HG03103 (cell line): ENCODE measurements at regions not wholly inside any gene's neighbourhood (a gene's known extent, or its start where the extent isn't known, plus 50 kb on each side); places are given as distances from the start of the nearest gene placed in this dataset.

Source experiments
- ATAC-seq: cut with Tn5 transposase; IDR thresholded peaks from one replicate; pipeline ENCODE4 v1.9.1; 2021; ENCODE audit warnings: low read depth; ENCODE audit not compliant: unreplicated experiment

DNA sequence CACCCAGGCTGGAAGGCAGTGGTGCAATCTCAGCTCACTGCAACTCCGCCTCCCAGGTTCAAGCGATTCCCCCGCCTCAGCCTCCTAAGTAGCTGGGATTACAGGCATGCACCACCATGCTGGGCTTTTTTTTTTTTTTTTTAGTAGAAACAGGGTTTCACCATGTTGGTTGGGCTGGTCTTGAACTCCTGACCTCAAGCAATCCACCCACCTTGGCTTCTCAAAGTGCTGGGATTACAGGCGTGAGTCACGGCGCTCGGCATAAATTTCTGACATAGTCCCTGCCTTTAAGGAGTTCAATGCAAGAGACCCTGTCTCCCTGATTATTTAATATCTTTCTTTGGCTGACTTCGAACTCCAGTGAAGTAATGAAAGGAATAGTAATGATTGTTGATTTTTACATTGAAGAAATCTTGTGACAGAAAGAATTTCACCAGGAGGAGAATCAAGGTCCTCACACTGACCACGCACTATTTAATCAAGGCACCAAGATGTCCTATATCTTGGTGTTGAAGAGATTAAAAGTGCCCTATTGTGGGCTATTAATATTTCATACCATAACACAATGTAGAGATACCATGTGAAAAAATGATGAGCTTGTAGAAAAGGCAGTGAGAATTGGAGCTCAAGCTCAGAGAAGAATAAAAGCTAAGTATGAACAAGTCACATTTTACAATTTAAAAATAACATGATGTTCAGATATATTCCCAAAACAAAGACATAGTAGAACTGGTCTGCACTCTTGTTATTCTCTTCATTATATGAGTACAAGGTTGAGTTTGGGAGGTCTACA, 71.6 kb upstream of the BLID start:
- ATAC-seq = no peak

DNA sequence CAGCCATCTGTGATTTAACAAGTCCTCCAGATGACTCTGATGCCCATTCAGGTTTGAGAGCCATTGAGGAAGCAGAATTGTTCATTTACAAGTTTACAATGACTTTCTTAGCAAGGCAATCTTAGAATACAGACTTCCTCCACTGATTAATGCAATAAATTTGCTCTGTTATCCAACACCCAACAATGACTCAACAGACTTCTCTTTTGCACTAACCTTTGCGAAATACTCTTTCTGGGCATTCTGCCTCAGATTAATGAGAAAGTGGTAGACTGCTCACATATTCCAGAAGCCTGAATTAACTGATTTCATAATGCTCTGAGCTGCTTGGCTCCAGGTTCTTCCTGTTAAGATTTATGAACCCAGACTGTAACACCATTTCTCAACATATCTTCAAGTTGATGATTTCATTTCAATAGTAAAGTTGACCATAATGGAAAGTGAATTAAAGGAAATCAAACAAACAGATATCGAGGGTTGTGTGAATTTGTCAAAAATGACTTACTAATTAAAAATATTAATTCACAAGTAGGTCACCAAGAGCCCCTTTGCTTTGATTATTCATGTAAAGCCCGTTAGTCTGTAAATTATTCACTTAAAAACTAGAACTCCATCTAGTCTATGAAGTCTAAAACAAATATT, 70.5 kb upstream of the BLID start:
- ATAC-seq = no peak

DNA sequence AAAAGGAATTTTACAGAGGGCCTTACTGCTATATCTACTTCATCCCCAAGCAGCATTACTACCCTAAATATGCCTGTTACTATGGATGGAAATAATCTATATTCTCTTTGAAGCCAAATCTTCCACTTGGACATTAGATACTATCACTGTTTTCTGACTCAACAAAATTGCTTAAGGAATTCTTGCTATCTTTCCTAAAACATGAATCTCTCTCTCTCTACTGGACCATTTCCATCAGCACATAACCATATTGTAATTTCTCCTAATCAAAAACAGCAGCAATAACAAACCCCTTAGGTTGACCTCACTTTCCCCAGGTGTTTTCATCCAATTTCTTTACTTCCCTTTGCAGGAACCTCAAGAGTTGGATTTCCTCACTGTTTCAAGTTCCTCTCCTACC, 67.9 kb upstream of the BLID start:
- ATAC-seq = no peak

DNA sequence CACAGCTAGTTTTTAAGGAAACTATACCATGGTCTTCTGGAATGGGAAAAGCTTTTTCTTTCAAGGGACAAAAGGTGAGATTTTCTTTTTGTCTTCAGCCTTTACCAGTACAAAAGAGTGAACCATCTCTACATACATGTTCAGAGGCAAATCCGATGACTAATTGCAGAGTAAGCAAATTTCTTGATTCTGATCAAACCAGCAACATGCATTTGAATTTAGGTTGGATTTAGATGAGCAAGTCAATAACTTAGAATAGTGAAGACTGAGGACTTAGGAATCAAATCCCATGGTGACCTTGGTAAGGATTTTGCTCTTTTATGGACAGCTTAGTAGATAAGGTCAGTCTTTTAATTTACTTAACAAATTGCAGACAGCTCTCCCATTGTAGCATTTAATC, 65.9 kb upstream of the BLID start:
- ATAC-seq = no peak

DNA sequence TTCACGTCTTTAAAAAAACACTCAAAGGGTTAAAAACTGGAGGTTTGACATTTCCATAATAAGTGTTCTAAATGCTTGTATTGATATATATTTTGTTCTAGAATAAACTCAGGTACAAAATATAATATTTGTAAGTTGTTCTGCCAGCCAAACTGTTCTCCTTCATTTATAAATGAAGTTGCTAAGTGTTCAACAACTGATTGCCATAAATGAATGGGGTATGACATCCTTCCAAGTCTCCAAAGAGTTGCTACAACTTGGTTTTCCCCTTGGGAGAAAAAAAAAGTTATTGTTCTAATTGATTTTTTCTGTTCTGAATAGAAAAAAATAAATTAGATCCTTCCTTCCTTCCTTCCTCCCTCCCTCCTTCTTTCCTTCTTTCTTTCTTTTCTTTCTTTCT, 65.4 kb upstream of the BLID start:
- no peak for ATAC-seq

DNA sequence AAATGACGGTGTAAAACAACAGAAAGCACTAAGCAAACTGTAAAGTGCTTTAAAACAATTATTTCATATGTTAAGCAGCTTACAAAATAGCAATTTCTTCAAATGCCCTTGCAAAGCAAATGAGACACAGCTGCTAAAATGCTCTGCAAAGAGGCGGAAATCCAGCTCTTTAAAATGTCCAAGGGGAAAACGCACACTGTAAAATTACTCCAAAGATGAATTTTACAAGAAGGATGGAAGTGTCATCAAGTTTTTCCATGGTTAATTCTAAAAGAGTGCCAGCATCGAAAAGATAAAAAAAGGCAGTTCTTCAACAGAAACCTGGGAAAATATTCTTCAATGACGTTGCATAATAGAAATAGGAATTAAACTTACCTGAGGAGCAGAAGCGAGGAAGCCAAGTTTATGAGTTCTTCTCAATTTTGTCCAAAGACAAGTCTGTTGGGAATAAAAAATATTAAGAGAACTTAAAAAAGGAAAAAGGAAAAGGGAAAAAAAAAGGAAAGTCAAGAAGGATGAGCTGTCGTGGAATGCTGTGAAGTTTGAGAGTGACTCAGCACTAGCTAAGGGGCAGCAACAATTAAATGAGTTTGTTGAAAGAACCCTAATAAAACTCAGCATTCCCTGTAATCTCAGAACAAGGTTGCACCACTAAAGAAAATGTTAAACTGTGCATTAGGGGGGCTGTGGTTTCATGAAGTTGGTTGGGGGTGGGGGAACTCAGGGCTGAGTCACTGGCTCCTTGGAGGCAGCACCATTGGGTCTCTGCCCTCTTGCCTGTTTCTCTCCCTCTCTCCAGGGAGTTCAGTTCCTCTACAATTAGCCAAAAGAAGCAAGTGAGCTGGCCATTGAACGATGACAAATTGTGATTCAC, 64.2 kb upstream of the BLID start:
- no peak for ATAC-seq

DNA sequence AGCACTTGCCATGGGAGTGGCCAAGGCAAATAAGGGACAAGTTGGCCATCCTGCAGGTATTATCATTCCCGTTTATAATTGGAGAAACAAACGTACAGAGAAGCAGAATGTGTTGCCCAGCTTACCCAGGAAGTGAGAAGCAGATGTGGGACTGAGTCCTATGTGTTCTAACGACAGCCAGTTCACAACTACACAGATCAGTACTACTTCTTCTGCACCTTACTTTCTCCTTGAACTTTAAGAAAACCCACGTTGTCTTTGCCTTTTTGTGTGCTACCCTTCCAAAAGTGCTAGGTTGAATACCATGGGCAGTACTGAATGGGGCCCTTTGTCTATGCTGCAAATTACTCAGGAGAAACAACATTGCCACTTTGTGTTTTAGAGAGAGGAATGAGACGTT, 62.8 kb upstream of the BLID start:
- no peak for ATAC-seq

DNA sequence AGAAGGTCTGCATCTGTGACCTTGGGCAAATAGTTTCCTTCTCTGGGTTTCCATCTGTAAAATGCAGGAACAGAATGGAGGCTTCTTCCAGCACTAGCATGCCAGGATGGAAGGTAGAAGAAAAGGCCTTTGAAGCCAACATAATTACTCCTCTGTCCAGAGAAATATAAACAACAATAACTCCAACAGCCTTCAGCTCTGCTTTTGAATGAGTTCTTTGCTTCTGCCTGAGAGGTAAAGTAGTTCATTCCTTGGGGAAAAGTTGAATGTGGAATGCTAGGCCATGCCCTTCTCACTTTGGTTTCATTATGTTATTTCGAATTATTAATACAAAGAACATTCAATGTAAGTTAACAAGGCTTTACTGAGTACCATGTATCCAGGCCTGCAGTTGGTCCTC, 61.2 kb upstream of the BLID start:
- no peak for ATAC-seq

DNA sequence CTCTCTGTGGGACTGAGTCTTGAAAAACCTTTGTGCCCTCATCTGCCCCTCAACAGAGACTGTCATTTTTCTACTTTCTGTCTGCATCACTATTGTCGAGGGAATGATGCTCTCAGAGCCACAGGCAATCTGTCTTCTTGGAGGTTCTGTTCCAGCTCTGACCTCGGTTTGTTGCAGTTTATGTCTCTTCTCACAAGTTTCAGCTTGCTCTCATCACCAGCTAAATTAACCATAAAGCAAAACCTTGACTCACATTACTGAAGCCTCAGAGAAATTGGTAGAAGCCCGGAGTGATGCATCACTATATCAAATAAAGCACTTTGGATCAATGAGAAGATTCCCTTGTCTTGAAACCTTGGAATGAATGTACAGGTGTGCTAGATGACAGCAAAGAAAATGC, 60.6 kb upstream of the BLID start:
- ATAC-seq = no peak

DNA sequence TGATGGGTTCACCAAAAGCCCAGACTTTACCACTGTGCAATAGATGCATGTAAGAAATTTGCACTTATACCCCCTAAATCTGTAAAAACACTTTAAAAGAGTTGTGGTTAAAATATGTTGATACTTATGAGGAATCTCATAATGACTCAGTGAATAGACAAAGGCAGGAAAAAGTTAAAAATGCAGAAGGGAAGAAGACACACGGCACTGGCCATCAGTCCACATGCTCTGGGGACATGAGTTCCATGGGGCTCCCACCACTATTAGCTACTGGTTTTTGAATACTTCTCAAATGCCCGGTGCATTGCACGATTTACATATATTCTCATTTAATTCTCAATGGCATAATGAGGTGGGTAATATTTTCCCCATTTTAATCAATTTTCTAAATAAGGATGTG, 59.3 kb upstream of the BLID start:
- ATAC-seq = no peak

DNA sequence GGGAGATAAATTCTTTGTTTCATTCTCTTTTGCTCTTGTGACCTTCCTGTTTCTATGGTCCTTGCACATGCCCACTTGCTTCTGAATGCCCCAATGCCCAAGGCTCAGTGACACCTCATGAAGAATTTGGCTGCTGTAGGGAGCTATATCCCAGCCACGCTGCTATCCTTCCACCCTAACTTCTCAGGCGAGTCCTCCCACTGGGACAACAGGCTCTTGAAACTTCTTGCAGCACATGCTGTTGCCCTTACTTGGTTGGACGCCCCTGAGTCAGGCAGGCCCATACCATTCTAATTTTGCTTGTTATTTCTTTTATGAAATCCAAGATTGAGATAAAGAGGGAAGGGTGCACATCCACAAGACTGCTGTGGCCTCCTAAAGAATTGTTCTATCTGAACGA, 57.6 kb upstream of the BLID start:
- ATAC-seq = no peak

DNA sequence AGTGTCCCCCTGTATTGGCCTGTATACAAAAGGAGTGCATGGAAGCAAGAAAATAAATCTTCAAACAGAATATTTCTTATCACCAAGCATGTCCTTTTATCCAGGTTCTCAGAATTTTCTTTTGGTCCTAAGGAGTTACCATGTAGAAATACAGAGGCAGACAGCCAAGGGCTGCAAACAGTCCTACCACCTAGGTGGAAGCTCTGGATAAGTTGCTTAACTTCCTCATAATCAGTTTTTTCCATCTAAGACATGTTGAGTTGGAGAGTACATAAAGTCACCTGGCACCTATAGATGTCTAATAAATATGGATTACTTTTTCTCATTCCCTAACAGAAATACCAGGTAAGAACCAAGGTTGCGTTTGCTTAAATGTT, 57.0 kb upstream of the BLID start:
- no peak for ATAC-seq

DNA sequence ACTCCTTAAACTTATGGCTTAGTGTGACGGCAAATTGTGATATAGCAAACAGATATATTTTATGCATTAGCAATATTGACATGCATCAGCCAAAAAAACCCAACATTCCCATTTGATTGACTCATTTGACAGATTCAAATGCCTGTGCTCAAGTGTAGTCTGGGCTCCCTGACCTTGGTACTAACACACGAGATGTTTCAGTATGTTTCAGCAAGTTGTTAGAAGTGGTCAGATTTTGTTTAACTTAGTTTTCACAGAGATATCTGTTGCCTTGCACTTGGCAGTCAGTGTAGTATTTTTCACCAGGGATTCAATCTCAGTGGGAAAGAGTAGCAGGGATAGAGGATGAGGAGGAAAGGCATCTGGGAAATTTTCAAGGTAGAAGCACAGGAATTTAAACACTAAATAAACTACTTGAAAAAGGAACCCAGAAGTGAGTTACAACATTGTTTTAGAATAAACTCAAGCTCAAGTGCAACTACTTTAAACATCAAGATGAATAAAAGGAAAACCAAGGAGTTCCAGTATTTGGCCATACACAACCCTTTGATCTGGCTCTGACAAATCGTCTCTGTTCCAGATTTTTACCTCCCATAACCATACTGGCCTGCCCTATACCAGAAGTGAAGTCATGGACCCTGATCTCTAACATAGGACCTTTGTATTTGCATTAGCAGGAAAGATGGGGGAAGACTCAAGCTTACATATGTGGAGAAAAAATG, 56.5 kb upstream of the BLID start:
- ATAC-seq = no peak

DNA sequence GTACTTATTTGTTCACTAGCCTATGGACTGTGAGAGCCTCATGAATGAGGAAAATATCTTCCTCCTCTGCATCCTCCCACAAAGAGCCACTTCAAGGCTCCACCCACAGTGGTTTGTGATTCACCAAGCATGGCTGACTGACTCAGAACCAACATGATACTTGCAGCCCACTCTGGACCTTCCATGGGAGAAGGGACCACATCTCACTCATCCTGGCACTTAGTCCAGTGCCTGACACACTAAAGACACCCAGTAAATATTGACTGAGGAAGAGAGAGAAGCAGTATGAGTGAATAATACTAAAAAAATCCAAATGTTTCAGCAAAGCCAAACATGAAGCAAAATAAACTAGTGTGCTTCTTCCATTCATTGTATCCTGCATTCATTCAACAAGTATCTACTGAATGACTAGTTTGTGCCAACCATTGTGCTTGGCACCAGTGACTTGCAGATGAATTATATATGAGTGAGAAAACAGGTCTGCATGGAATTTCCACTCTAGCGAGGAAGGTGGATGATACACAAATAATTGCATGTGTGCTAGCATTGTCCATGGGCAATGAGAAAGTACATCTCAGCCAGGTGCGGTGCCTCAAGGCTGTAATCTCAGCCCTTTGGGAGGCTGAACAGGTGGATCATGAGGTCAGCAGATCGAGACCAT, 54.9 kb upstream of the BLID start:
- ATAC-seq = no peak

DNA sequence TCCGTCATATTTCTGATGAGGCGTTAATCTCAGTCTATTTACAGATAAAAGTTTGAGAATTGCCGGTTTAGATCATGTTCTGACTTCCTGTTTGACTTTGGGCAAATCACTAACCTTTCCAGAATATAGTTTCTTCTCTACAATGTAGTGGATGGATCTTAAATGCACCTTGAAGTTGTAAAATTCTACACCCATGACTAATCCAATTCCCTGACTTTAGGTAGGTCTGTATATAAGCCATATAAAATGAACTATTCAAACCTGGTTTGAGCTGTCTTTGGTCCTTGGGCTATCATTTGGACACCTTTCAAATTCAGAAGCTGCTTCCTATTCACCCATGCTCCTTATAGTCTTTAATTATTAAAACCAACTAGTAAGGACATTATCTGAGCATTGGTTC, 52.2 kb upstream of the BLID start:
- no peak for ATAC-seq

DNA sequence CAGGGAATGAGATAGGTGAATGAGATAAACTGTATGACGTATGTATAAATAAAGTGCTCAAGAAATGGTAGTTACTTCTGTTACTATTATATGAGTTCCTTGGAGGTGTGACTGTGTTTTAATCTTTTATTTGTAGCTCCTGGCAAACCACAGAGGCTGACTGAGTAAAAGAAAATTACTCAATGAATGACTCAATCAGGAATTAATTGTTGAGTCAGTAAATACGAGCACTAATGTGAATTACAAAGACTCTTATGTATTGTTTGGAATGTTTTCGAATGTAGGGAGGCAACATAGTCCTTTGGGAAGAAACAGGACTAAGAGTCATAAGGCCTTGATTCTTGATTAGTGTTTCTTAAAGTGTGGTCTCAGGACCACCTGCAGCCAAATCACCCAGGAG, 51.1 kb upstream of the BLID start:
- no peak for ATAC-seq

DNA sequence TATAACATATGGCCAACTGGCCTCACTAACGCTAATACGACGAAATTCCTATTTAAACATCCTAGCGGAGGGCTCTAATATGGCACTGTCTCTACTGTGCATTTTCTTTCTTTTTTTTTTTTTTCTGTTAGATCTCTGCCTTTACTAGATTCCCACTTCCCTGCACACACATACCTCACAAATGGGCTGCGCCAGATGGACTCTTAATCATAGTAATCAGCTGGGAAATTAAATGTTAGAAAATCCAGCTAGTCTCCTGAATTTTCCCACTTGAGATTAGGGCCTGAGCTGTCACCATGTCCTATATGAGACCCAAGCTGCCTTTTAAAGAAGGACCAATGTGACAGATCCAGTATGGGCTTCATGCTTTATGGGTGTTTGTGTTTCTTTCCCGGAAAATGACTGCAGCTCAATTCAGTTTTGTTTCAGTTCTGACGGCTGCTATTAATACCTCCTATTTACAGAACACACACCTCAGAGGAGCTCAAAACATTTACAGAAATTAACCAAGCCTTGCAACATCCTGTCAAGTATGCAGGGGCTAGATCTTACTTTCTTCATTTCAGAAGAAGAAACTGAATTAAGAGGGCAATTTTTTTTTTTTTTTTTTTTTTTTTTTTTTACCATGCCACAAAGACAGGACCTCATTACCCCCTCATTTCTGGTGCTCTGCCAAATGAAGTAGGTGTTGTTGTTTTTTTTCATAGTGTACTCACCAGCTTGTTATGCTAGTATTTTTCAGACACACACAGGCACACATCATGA, 49.8 kb upstream of the BLID start:
- ATAC-seq = no peak
